Right lobe of liver (tissue), 6 donors: ENCODE measurements at regions not wholly inside any gene's neighbourhood (a gene's known extent, or its start where the extent isn't known, plus 50 kb on each side); places are given as distances from the start of the nearest gene placed in this dataset.
"Not testable (repeated sequence)": the region's sequence is repeated elsewhere in the genome, so short reads cannot be mapped to it uniquely, and the experiment has no call there.

Experiments used
- ATAC-seq, 4 donors: fragments of 200-7000 bp; cut with Tn5 transposase; one replicate each; pipeline ENCODE4 v1.9.1; 2020; ENCODE audit warnings: mild to moderate bottlenecking in 4 of 4, moderate library complexity in 4 of 4
- DNase-seq, 3 donors: peaks; one replicate each; pipeline ENCODE4 v3.0.0-alpha.2; 2020
- H3K27ac ChIP-seq, 3 donors: fragments of 200-600 bp; one replicate each; pipeline ENCODE4 v1.8.0; 2022
- H3K27me3 ChIP-seq, 2 donors: fragments of 200-600 bp; one replicate each; pipeline ENCODE4 v1.8.0; 2022
- H3K36me3 ChIP-seq, 4 donors: fragments of 200-600 bp; sonication (generic) in 1 of 4; one replicate each; pipeline versions ENCODE4 v1.5.1 to v1.8.0; 2017 to 2022; ENCODE audit warnings: control low read depth in 1 of 4
- H3K4me1 ChIP-seq, 4 donors: fragments of 200-600 bp; sonication (generic) in 1 of 4; one replicate each; pipeline versions ENCODE4 v1.5.1 to v1.8.0; 2017 to 2022; ENCODE audit warnings: control low read depth in 1 of 4
- H3K4me3 ChIP-seq, 3 donors: fragments of 200-600 bp; one replicate each; pipeline ENCODE4 v1.8.0; 2022
- H3K9me3 ChIP-seq, 4 donors: fragments of 200-600 bp; sonication (generic) in 1 of 4; one replicate each; pipeline versions ENCODE4 v1.5.1 to v1.8.0; 2017 to 2022; ENCODE audit warnings: control low read depth in 1 of 4
- POLR2A ChIP-seq: fragments of 450-650 bp; IDR thresholded peaks from one replicate; pipeline ENCODE4 v1.6.1; 2017; ENCODE audit warnings: antibody characterized with exemption, mild to moderate bottlenecking
- whole genome bisulfite sequencing: methylation state at CpG from one replicate; pipeline ENCODE4 v1.1.6; 2018; ENCODE audit warnings: low coverage, low lambda C conversion rate; ENCODE audit not compliant: insufficient coverage; ENCODE audit errors: missing lambda C conversion rate; 5-methylcytosine and 5-hydroxymethylcytosine counted together
- intact Hi-C, 2 donors: fragments of 100-400 bp; cut with DNase I; formaldehyde crosslinking; loops; one replicate each; pipeline versions ENCODE4 v1.11.2 to v1.14.1; 2022
- TF ChIP-seq, protein P1 (sequence below), 4 donors: fragments of 200-600 bp in 3 of 4; fragments of 450-650 bp in 1 of 4; IDR thresholded peaks; one replicate each; pipeline versions ENCODE4 v1.5.1 to v1.8.0; 2016 to 2022; ENCODE audit warnings: antibody characterized with exemption in 4 of 4, mild to moderate bottlenecking in 2 of 4
- donor health status: DM: no; HTN: yes; CAD: no.
- donor health status: DM: no; HTN: no; CAD: no.
- donor health status: DM: no; HTN: no; CAD: no.
- donor health status: DM: no; HTN: yes; CAD: no.
- donor health status: DM: no; HTN: yes; CAD: no.

DNA sequence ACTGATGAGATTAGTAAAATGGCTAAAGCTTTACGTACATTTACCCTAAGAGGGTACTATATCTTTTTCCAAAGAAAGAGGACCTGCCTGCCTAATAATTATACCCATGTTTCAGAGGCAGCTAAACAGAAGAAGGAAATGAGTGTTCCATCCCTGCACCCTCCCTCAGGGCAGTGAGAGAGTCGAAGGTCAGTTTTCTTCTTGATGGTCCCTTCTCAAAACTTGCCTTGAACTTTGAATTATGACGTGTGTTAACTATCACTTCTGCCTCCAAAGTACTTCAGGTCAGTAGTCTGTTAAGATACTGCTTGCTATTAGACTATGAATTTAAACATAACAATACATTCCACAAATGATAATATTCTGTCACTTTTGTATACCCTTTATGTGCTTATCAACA, 294.8 kb upstream of the CHRM3 start:
- DNase-seq (no peak), ATAC-seq (no peak)
- TF ChIP-seq, protein P1, sequence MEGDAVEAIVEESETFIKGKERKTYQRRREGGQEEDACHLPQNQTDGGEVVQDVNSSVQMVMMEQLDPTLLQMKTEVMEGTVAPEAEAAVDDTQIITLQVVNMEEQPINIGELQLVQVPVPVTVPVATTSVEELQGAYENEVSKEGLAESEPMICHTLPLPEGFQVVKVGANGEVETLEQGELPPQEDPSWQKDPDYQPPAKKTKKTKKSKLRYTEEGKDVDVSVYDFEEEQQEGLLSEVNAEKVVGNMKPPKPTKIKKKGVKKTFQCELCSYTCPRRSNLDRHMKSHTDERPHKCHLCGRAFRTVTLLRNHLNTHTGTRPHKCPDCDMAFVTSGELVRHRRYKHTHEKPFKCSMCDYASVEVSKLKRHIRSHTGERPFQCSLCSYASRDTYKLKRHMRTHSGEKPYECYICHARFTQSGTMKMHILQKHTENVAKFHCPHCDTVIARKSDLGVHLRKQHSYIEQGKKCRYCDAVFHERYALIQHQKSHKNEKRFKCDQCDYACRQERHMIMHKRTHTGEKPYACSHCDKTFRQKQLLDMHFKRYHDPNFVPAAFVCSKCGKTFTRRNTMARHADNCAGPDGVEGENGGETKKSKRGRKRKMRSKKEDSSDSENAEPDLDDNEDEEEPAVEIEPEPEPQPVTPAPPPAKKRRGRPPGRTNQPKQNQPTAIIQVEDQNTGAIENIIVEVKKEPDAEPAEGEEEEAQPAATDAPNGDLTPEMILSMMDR (IDR thresholded peaks at IDR 0.05) = no peak
- TF ChIP-seq POLR2A = no peak
- H3K4me1 ChIP-seq = no peaks in the 10 kb centered on the region
- no peaks in the 10 kb centered on the region for H3K36me3 ChIP-seq
- no peak overlapping the region for H3K27ac ChIP-seq
- H3K9me3 ChIP-seq = no peaks in the 10 kb centered on the region
- no peaks in the 10 kb centered on the region for H3K27me3 ChIP-seq
- no peak overlapping the region for H3K4me3 ChIP-seq
- WGBS = 43% methylated on average over 3 of the region's 3 CpGs
- intact Hi-C loops = no loop called here

DNA sequence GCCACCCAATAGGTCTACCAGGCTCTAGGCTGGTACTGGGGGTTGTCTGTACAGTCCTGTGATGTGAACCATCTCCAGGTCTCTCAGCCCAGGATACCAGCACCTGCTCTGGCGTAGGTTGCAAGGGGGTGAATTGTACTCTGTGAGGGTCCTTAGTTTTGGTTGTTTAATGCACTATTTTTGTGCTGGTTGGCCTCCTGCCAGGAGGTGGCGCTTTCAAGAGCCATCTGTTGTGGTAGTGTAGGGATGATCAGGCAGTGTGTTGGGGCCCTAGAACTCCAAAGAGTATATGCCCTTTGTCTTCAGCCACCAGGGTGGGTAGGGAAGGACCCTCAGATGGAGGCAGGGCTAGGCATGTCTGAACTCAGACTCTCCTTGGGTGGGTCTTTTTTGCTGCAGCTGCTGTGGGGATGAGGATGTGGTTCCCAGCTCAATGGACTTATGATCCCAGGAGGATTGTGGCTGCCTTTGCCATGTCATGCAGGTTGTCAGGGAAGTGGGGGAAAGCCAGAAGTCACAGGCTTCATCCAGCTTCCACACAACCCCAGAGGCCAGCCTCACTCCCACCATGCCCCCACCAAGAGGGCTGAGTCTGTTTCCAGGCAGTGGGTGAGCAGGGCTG, 301.8 kb upstream of the CHRM3 start:
- no peak for TF ChIP-seq POLR2A
- TF ChIP-seq, protein P1 (IDR thresholded peaks at IDR 0.05) = no peak
- H3K4me3 ChIP-seq = no peak overlapping the region
- DNase-seq (no peak), ATAC-seq (no peak)
- H3K4me1 ChIP-seq = no peaks in the 10 kb centered on the region
- intact Hi-C loops = no loop called here
- H3K27ac ChIP-seq = no peak overlapping the region
- no peaks in the 10 kb centered on the region for H3K27me3 ChIP-seq
- no peaks in the 10 kb centered on the region for H3K9me3 ChIP-seq
- H3K36me3 ChIP-seq = no peaks in the 10 kb centered on the region
- 51% methylated on average over 2 of the region's 2 CpGs for WGBS

- H3K27me3 ChIP-seq, ATAC-seq, H3K4me3 ChIP-seq, H3K27ac ChIP-seq, H3K9me3 ChIP-seq, H3K36me3 ChIP-seq, intact Hi-C loops, DNase-seq, H3K4me1 ChIP-seq: not testable (repeated sequence)
- 55% methylated on average over 3 of the region's 3 CpGs for WGBS
Measured at GRCh38 chr1:239081947-239082346, 304.4 kb upstream of the CHRM3 start.

- intact Hi-C loops = no loop called here
- Histone ChIP-seq H3K9me3 (no peaks in the 10 kb centered on the region), H3K4me1 (no peaks in the 10 kb centered on the region), H3K36me3 (no peaks in the 10 kb centered on the region), H3K27me3 (no peaks in the 10 kb centered on the region), H3K27ac (no peak overlapping the region), H3K4me3 (no peak overlapping the region)
- DNase-seq (no peak), ATAC-seq (no peak)
- TF ChIP-seq, protein P1 (IDR thresholded peaks at IDR 0.05) = no peak
- TF ChIP-seq POLR2A = no peak
Measured at GRCh38 chr1:239067480-239067879, 318.9 kb upstream of the CHRM3 start.

GRCh38 chr1:239067058-239067457, 319.3 kb upstream of the CHRM3 start:
- Histone ChIP-seq H3K36me3 (no peaks in the 10 kb centered on the region), H3K27me3 (no peaks in the 10 kb centered on the region), H3K4me1 (no peaks in the 10 kb centered on the region), H3K27ac (no peak overlapping the region), H3K4me3 (no peak overlapping the region), H3K9me3 (no peaks in the 10 kb centered on the region)
- DNase-seq (no peak), ATAC-seq (no peak)
- 23% methylated on average over 1 of the region's 1 CpG for WGBS
- no peak for TF ChIP-seq POLR2A
- TF ChIP-seq, protein P1 (IDR thresholded peaks at IDR 0.05) = no peak
- intact Hi-C loops = no loop called here
